ENCODE measurements at regions not wholly inside any gene's neighbourhood (a gene's known extent, or its start where the extent isn't known, plus 50 kb on each side); places are given as distances from the start of the nearest gene placed in this dataset.

- no peak for TF ChIP-seq AFF4 (CRISPR knock-in tag; IDR thresholded peaks at IDR 0.05)
Observed at GRCh38 chr9:18361646-18362045, 112.3 kb upstream of the ADAMTSL1 start (continued).

GRCh38 chr9:18362166-18362565 lies 111.8 kb upstream of the ADAMTSL1 start:
- DNase-seq (ENCODE audit: extremely low read depth in 1 of 4, low spot score in 3 of 4): no peak
- Histone ChIP-seq H3K9me3 (replicated peaks; ENCODE audit: control insufficient read depth, insufficient read depth, low read depth, low read length) (no peaks in the 10 kb centered on the region), H3K9me1 (ENCODE audit: control insufficient read depth, insufficient read depth, low read length) (no peaks in the 10 kb centered on the region), H3K79me2 (ENCODE audit: control insufficient read depth, insufficient read depth, low read length) (no peaks in the 10 kb centered on the region), H3K4me1 (replicated peaks in 1 of 2; ENCODE audit: control insufficient read depth in 2 of 2, insufficient read depth in 2 of 2, low read length in 2 of 2) (no peaks in the 10 kb centered on the region), H3K36me3 (ENCODE audit: control insufficient read depth, insufficient read depth, low read length) (no peaks in the 10 kb centered on the region), H3K27me3 (ENCODE audit: control insufficient read depth in 2 of 2, insufficient read depth in 2 of 2, low read length in 2 of 2) (no peaks in the 10 kb centered on the region), H4K20me1 (replicated peaks; ENCODE audit: control insufficient read depth, insufficient read depth, low read length) (no peaks in the 10 kb centered on the region), H3K9ac (ENCODE audit: insufficient read depth in 1 of 2, low read depth in 2 of 2, low read length in 2 of 2) (no peak overlapping the region), H3K4me2 (ENCODE audit: insufficient read depth, low read length) (no peak overlapping the region), H2AFZ (ENCODE audit: low read depth, low read length) (no peak overlapping the region), H3K4me3 (no peak overlapping the region), H3K27ac (ENCODE audit: extremely low read depth, low read depth, low read length) (no peak overlapping the region)
- WGBS (ENCODE audit: insufficient coverage, low coverage, missing lambda C conversion rate): 0% methylated on average over 1 of the region's 1 CpG
- ChIA-PET POLR2A (no interaction called here), CTCF (ENCODE audit: low intra/inter-chr PET ratio) (no interaction called here)
- no peak for TF ChIP-seq TFAP4 (CRISPR knock-in tag; IDR thresholded peaks at IDR 0.05; ENCODE audit: borderline replicate concordance)
- intact Hi-C loops (cut with micrococcal nuclease) (no loop called here), in situ Hi-C loops (cut with MboI) (no loop called here)
- BruUV-seq (replicated peaks): no TSS peak
- ATAC-seq: no peak
- FAIRE-seq: no peak

Data from K562 (cell line).